Peyer's patch (tissue), 4 donors: ENCODE measurements at regions not wholly inside any gene's neighbourhood (a gene's known extent, or its start where the extent isn't known, plus 50 kb on each side); places are given as distances from the start of the nearest gene placed in this dataset.

ENCODE experiments used
- POLR2A ChIP-seq, 2 donors: fragments of 450-650 bp; IDR thresholded peaks; one replicate each; pipeline ENCODE4 v1.5.1; 2017; ENCODE audit warnings: antibody characterized with exemption in 2 of 2, mild to moderate bottlenecking in 2 of 2, moderate library complexity in 2 of 2
- TF ChIP-seq, protein P1 (sequence below), 6 experiments: fragments of 450-650 bp in 4 of 6; fragments of 200-600 bp in 2 of 6; sonication (generic) in 1 of 6; IDR thresholded peaks; one replicate each; pipeline ENCODE4 v1.5.1; 2017 to 2019; ENCODE audit warnings: antibody characterized with exemption in 6 of 6, mild to moderate bottlenecking in 3 of 6, moderate library complexity in 1 of 6

DNA sequence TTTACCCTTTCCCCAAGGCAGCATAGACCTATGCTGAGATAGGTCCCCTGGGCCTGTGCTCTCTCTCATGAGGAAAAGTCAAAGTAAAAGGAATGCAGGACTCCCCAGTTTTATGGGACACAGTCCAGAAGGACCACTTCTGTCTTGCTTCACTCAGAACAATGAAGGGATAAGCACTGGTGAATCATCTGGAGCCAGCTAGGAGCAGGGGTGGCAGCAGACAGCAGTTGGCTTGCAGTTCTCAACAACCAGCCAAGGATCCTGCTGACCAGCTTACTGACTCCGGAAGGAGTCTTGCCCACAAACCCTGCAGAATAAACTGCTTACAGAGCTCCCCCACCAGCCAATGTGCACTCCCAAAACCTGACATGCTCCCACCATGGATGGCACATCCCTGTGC is 152.1 kb upstream of the GHITM start:
- TF ChIP-seq, protein P1, sequence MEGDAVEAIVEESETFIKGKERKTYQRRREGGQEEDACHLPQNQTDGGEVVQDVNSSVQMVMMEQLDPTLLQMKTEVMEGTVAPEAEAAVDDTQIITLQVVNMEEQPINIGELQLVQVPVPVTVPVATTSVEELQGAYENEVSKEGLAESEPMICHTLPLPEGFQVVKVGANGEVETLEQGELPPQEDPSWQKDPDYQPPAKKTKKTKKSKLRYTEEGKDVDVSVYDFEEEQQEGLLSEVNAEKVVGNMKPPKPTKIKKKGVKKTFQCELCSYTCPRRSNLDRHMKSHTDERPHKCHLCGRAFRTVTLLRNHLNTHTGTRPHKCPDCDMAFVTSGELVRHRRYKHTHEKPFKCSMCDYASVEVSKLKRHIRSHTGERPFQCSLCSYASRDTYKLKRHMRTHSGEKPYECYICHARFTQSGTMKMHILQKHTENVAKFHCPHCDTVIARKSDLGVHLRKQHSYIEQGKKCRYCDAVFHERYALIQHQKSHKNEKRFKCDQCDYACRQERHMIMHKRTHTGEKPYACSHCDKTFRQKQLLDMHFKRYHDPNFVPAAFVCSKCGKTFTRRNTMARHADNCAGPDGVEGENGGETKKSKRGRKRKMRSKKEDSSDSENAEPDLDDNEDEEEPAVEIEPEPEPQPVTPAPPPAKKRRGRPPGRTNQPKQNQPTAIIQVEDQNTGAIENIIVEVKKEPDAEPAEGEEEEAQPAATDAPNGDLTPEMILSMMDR (IDR thresholded peaks at IDR 0.05) = no peak
- TF ChIP-seq POLR2A (IDR thresholded peaks at IDR 0.05) = no peak
